SK-N-SH treated with all-trans-retinoic acid at 6 μM for 48 hours (cell line): ENCODE measurements at regions not wholly inside any gene's neighbourhood (a gene's known extent, or its start where the extent isn't known, plus 50 kb on each side); places are given as distances from the start of the nearest gene placed in this dataset.

ENCODE experiments used
- ATAC-seq: fragments of 200-7000 bp; cut with Tn5 transposase; 3 replicates; pipeline ENCODE4 v1.9.1; 2020; ENCODE audit warnings: mild to moderate bottlenecking, moderate library complexity
- ARNTL ChIP-seq: fragments of 450-650 bp; formaldehyde crosslinking; IDR thresholded peaks from 2 replicates; pipeline ENCODE4 v1.5.0; 2020; ENCODE audit warnings: low read depth, mild to moderate bottlenecking, moderate library complexity, borderline replicate concordance
- BACH2 ChIP-seq: fragments of 250-450 bp; sonication (Bioruptor Pico); IDR thresholded peaks from 2 replicates; pipeline ENCODE4 v1.9.0; 2021; ENCODE audit warnings: mild to moderate bottlenecking, borderline replicate concordance
- CSDC2 ChIP-seq: fragments of 250-450 bp; sonication (Bioruptor Pico); IDR thresholded peaks from 2 replicates; pipeline ENCODE4 v1.5.0; 2020; ENCODE audit warnings: mild to moderate bottlenecking, moderate library complexity
- ESRRG ChIP-seq: fragments of 250-450 bp; sonication (Bioruptor Pico); IDR thresholded peaks from 2 replicates; pipeline ENCODE4 v1.6.1; 2021; ENCODE audit warnings: mild to moderate bottlenecking
- GLIS3 ChIP-seq: fragments of 250-450 bp; sonication (Bioruptor Pico); IDR thresholded peaks from 2 replicates; pipeline ENCODE4 v1.5.0; 2020; ENCODE audit warnings: mild to moderate bottlenecking, moderate library complexity
- ISL1 ChIP-seq: fragments of 250-450 bp; sonication (Bioruptor Pico); IDR thresholded peaks from 2 replicates; pipeline ENCODE4 v2.1.2; 2022; ENCODE audit warnings: mild to moderate bottlenecking, moderate library complexity
- OSR1 ChIP-seq: fragments of 250-450 bp; sonication (Bioruptor Pico); IDR thresholded peaks from 2 replicates; pipeline ENCODE4 v1.8.0; 2022; ENCODE audit warnings: moderate library complexity, mild to moderate bottlenecking, inconsistent platforms
- PATZ1 ChIP-seq: fragments of 250-450 bp; sonication (Bioruptor Pico); IDR thresholded peaks from 2 replicates; pipeline ENCODE4 v1.8.0; 2020; ENCODE audit warnings: mild to moderate bottlenecking, moderate library complexity, borderline replicate concordance
- PPARA ChIP-seq: fragments of 250-450 bp; sonication (Bioruptor Pico); IDR thresholded peaks from 2 replicates; pipeline ENCODE4 v1.5.0; 2020; ENCODE audit warnings: mild to moderate bottlenecking, borderline replicate concordance
- RARB ChIP-seq: fragments of 250-450 bp; sonication (Bioruptor Pico); IDR thresholded peaks from 2 replicates; pipeline ENCODE4 v1.8.0; 2021; ENCODE audit warnings: mild to moderate bottlenecking, moderate library complexity
- SNAI2 ChIP-seq: fragments of 250-450 bp; sonication (Bioruptor Pico); IDR thresholded peaks from 2 replicates; pipeline ENCODE4 v1.5.0; 2020; ENCODE audit warnings: mild to moderate bottlenecking, moderate library complexity
- TCF4 ChIP-seq: fragments of 250-450 bp; sonication (Bioruptor Pico); IDR thresholded peaks from 2 replicates; pipeline ENCODE4 v1.8.0; 2021; ENCODE audit warnings: mild to moderate bottlenecking, moderate library complexity, borderline replicate concordance
- TOX ChIP-seq: fragments of 250-450 bp; sonication (Bioruptor Pico); IDR thresholded peaks from 2 replicates; pipeline ENCODE4 v1.8.0; 2021; ENCODE audit warnings: mild to moderate bottlenecking, moderate library complexity, borderline replicate concordance
- TSHZ2 ChIP-seq: fragments of 250-450 bp; sonication (Bioruptor Pico); IDR thresholded peaks from 2 replicates; pipeline ENCODE4 v1.5.0; 2020; ENCODE audit warnings: mild to moderate bottlenecking, moderate library complexity
- ZC3H10 ChIP-seq: fragments of 250-450 bp; sonication (Bioruptor Pico); IDR thresholded peaks from 2 replicates; pipeline ENCODE4 v1.5.1; 2021; ENCODE audit warnings: mild to moderate bottlenecking, moderate library complexity
- ZFP3 ChIP-seq: fragments of 250-450 bp; sonication (Bioruptor Pico); IDR thresholded peaks from 2 replicates; pipeline ENCODE4 v1.5.0; 2020; ENCODE audit warnings: mild to moderate bottlenecking, moderate library complexity
- ZFP30 ChIP-seq: fragments of 450-650 bp; formaldehyde crosslinking; IDR thresholded peaks from 2 replicates; pipeline ENCODE4 v1.5.0; 2022; ENCODE audit warnings: mild to moderate bottlenecking, moderate library complexity
- ZNF565 ChIP-seq: fragments of 450-650 bp; formaldehyde crosslinking; conservative IDR thresholded peaks from 2 replicates; pipeline ENCODE4 v1.5.0; 2020; ENCODE audit warnings: low read depth, mild to moderate bottlenecking, moderate library complexity
- ZNF70 ChIP-seq: fragments of 450-650 bp; formaldehyde crosslinking; IDR thresholded peaks from 2 replicates; pipeline ENCODE4 v1.5.0; 2020; ENCODE audit warnings: mild to moderate bottlenecking, moderate library complexity
- ZNF8 ChIP-seq: fragments of 450-650 bp; formaldehyde crosslinking; IDR thresholded peaks from 2 replicates; pipeline ENCODE4 v1.5.0; 2020; ENCODE audit warnings: mild to moderate bottlenecking, moderate library complexity
- TF ChIP-seq, protein P1 (sequence below): fragments of 250-450 bp; sonication (Bioruptor Pico); IDR thresholded peaks from 2 replicates; pipeline ENCODE4 v1.5.1; 2021; ENCODE audit warnings: mild to moderate bottlenecking, moderate library complexity
- TF ChIP-seq, protein P2 (sequence below): fragments of 250-450 bp; sonication (Bioruptor Pico); IDR thresholded peaks from 2 replicates; pipeline ENCODE4 v1.8.0; 2021; ENCODE audit warnings: low read depth, mild to moderate bottlenecking, moderate library complexity, borderline replicate concordance

GRCh38 chr10:130721971-130722370 lies 585.8 kb downstream of the GLRX3 start:
- no peak for ATAC-seq
- TF ChIP-seq PATZ1 (CRISPR knock-in tag) = no peak
- TF ChIP-seq BACH2 (CRISPR knock-in tag) = no peak
- no peak for TF ChIP-seq ESRRG (CRISPR knock-in tag)
- TF ChIP-seq OSR1 (CRISPR knock-in tag) = no peak
- no peak for TF ChIP-seq ZNF565 (CRISPR knock-in tag)
- no peak for TF ChIP-seq ZNF8 (CRISPR knock-in tag)
- no peak for TF ChIP-seq ISL1 (CRISPR knock-in tag)
- TF ChIP-seq TSHZ2 (CRISPR knock-in tag) = no peak
- TF ChIP-seq TCF4 = no peak
- TF ChIP-seq, protein P1, sequence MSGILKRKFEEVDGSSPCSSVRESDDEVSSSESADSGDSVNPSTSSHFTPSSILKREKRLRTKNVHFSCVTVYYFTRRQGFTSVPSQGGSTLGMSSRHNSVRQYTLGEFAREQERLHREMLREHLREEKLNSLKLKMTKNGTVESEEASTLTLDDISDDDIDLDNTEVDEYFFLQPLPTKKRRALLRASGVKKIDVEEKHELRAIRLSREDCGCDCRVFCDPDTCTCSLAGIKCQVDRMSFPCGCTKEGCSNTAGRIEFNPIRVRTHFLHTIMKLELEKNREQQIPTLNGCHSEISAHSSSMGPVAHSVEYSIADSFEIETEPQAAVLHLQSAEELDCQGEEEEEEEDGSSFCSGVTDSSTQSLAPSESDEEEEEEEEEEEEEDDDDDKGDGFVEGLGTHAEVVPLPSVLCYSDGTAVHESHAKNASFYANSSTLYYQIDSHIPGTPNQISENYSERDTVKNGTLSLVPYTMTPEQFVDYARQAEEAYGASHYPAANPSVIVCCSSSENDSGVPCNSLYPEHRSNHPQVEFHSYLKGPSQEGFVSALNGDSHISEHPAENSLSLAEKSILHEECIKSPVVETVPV (CRISPR knock-in tag) = no peak
- no peak for TF ChIP-seq ZFP3 (CRISPR knock-in tag)

- ATAC-seq = no peak
- TF ChIP-seq OSR1 (CRISPR knock-in tag) = no peak
- TF ChIP-seq, protein P2, sequence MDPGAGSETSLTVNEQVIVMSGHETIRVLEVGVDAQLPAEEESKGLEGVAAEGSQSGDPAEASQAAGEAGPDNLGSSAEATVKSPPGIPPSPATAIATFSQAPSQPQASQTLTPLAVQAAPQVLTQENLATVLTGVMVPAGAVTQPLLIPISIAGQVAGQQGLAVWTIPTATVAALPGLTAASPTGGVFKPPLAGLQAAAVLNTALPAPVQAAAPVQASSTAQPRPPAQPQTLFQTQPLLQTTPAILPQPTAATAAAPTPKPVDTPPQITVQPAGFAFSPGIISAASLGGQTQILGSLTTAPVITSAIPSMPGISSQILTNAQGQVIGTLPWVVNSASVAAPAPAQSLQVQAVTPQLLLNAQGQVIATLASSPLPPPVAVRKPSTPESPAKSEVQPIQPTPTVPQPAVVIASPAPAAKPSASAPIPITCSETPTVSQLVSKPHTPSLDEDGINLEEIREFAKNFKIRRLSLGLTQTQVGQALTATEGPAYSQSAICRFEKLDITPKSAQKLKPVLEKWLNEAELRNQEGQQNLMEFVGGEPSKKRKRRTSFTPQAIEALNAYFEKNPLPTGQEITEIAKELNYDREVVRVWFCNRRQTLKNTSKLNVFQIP (CRISPR knock-in tag) = no peak
- no peak for TF ChIP-seq CSDC2 (CRISPR knock-in tag)
- no peak for TF ChIP-seq RARB (CRISPR knock-in tag)
- no peak for TF ChIP-seq ZC3H10
- TF ChIP-seq PPARA (CRISPR knock-in tag) = no peak
- no peak for TF ChIP-seq ZFP3 (CRISPR knock-in tag)
- TF ChIP-seq GLIS3 (CRISPR knock-in tag) = no peak
- TF ChIP-seq ZFP30 (CRISPR knock-in tag) = no peak
- TF ChIP-seq ARNTL (CRISPR knock-in tag) = no peak
- no peak for TF ChIP-seq ZNF565 (CRISPR knock-in tag)
- no peak for TF ChIP-seq SNAI2 (CRISPR knock-in tag)
- no peak for TF ChIP-seq BACH2 (CRISPR knock-in tag)
- no peak for TF ChIP-seq ISL1 (CRISPR knock-in tag)
- TF ChIP-seq TCF4 = no peak
- TF ChIP-seq TOX (CRISPR knock-in tag) = no peak
- no peak for TF ChIP-seq ZNF70 (CRISPR knock-in tag)
- TF ChIP-seq ESRRG (CRISPR knock-in tag) = no peak
Observed at GRCh38 chr10:130723704-130724103, 587.5 kb downstream of the GLRX3 start.

- TF ChIP-seq ZNF70 (CRISPR knock-in tag) (no peak), CSDC2 (CRISPR knock-in tag) (no peak), TOX (CRISPR knock-in tag) (no peak), ZFP3 (CRISPR knock-in tag) (no peak), ZC3H10 (no peak), ISL1 (CRISPR knock-in tag) (no peak)
- TF ChIP-seq, protein P2 (CRISPR knock-in tag) = no peak
- ATAC-seq = no peak
Observed at GRCh38 chr10:130725474-130725970, 586.0 kb downstream of the TCERG1L start.
